ENCODE measurements at regions not wholly inside any gene's neighbourhood (a gene's known extent, or its start where the extent isn't known, plus 50 kb on each side); places are given as distances from the start of the nearest gene placed in this dataset.

- ChIA-PET CTCF (no interaction called here), POLR2A (no interaction called here)
- TF ChIP-seq SUZ12 (IDR thresholded peaks at IDR 0.05) (no peak), NFRKB (IDR thresholded peaks at IDR 0.05) (no peak), CTBP1 (IDR thresholded peaks at IDR 0.05; ENCODE audit: borderline replicate concordance) (no peak), TARDBP (IDR thresholded peaks at IDR 0.05) (no peak), ZNF384 (IDR thresholded peaks at IDR 0.05) (no peak)
- DNase-seq (ENCODE audit: extremely low spot score) = no peak
Observed at GRCh38 chr9:11275158-11275695, 662.4 kb upstream of the PTPRD start.

- ChIA-PET CTCF (no interaction called here), POLR2A (no interaction called here)
- no peak for DNase-seq (ENCODE audit: extremely low spot score)
- TF ChIP-seq NFRKB (IDR thresholded peaks at IDR 0.05) = no peak
- TF ChIP-seq SUZ12 (IDR thresholded peaks at IDR 0.05) = no peak
- no peak for TF ChIP-seq CTBP1 (IDR thresholded peaks at IDR 0.05; ENCODE audit: borderline replicate concordance)
- no peak for TF ChIP-seq FOXK2 (IDR thresholded peaks at IDR 0.05)
- no peak for TF ChIP-seq PKNOX1 (IDR thresholded peaks at IDR 0.05)
- TF ChIP-seq SP1 (IDR thresholded peaks at IDR 0.05) = no peak
- TF ChIP-seq ELF4 (IDR thresholded peaks at IDR 0.05) = no peak
- no peak for TF ChIP-seq TARDBP (IDR thresholded peaks at IDR 0.05)
Observed at GRCh38 chr9:11312966-11313365, 700.2 kb upstream of the PTPRD start.

GRCh38 chr9:11318946-11319345 lies 706.1 kb upstream of the PTPRD start:
- no peak for TF ChIP-seq FOXK2 (IDR thresholded peaks at IDR 0.05)
- no peak for TF ChIP-seq HDGF (IDR thresholded peaks at IDR 0.05; ENCODE audit: borderline replicate concordance)
- no peak for TF ChIP-seq ELF4 (IDR thresholded peaks at IDR 0.05)
- TF ChIP-seq ARNT (IDR thresholded peaks at IDR 0.05) = no peak
- no peak for TF ChIP-seq FOXM1 (IDR thresholded peaks at IDR 0.05; ENCODE audit: borderline replicate concordance)
- no peak for TF ChIP-seq FOXA1 (IDR thresholded peaks at IDR 0.05)
- no peak for TF ChIP-seq SP1 (IDR thresholded peaks at IDR 0.05)
- TF ChIP-seq TARDBP (IDR thresholded peaks at IDR 0.05) = no peak
- TF ChIP-seq BHLHE40 (IDR thresholded peaks at IDR 0.05; ENCODE audit: borderline replicate concordance) = no peak
- TF ChIP-seq PKNOX1 (IDR thresholded peaks at IDR 0.05) = no peak
- no peak for TF ChIP-seq NFRKB (IDR thresholded peaks at IDR 0.05)
- CTCF ChIA-PET = interaction anchor here (0.8 kb wide), 1 partner anchor 32 kb away, joined by 3 read pairs; no protein-coding TSS in a partner anchor

GRCh38 chr9:11319538-11319937 lies 706.7 kb upstream of the PTPRD start:
- ChIA-PET CTCF (interaction anchor here (0.8 kb wide), 1 partner anchor 33 kb away, joined by 3 read pairs; no protein-coding TSS in a partner anchor), POLR2A (no interaction called here)
- peak; percentile 3 for DNase-seq (ENCODE audit: extremely low spot score)
- TF ChIP-seq BHLHE40 (IDR thresholded peaks at IDR 0.05; ENCODE audit: borderline replicate concordance) = no peak
- TF ChIP-seq ELF4 (IDR thresholded peaks at IDR 0.05) = no peak
- TF ChIP-seq HDGF (IDR thresholded peaks at IDR 0.05; ENCODE audit: borderline replicate concordance) = no peak
- TF ChIP-seq PKNOX1 (IDR thresholded peaks at IDR 0.05) = no peak

More at GRCh38 chr9:11318946-11319345, 706.1 kb upstream of the PTPRD start:
- POLR2A ChIA-PET = no interaction called here
- DNase-seq (ENCODE audit: extremely low spot score) = no peak

GRCh38 chr9:11320989-11321388 lies 708.2 kb upstream of the PTPRD start:
- TF ChIP-seq PKNOX1 (IDR thresholded peaks at IDR 0.05) (no peak), ZNF384 (IDR thresholded peaks at IDR 0.05) (no peak), ARNT (IDR thresholded peaks at IDR 0.05) (no peak), CTBP1 (IDR thresholded peaks at IDR 0.05; ENCODE audit: borderline replicate concordance) (no peak), FOXK2 (IDR thresholded peaks at IDR 0.05) (no peak), SUZ12 (IDR thresholded peaks at IDR 0.05) (no peak), BHLHE40 (IDR thresholded peaks at IDR 0.05; ENCODE audit: borderline replicate concordance) (no peak), TARDBP (IDR thresholded peaks at IDR 0.05) (no peak)
- CTCF ChIA-PET = no interaction called here
- DNase-seq (ENCODE audit: extremely low spot score) = no peak

GRCh38 chr9:11323457-11323856 lies 710.7 kb upstream of the PTPRD start:
- DNase-seq (ENCODE audit: extremely low spot score) = no peak
- CTCF ChIA-PET = no interaction called here
- POLR2A ChIA-PET = no interaction called here
- no peak for TF ChIP-seq TARDBP (IDR thresholded peaks at IDR 0.05)
- no peak for TF ChIP-seq ELF4 (IDR thresholded peaks at IDR 0.05)
- no peak for TF ChIP-seq SUZ12 (IDR thresholded peaks at IDR 0.05)
- no peak for TF ChIP-seq FOXA1 (IDR thresholded peaks at IDR 0.05)
- TF ChIP-seq ARNT (IDR thresholded peaks at IDR 0.05) = no peak
- TF ChIP-seq BHLHE40 (IDR thresholded peaks at IDR 0.05; ENCODE audit: borderline replicate concordance) = no peak
- TF ChIP-seq ZNF384 (IDR thresholded peaks at IDR 0.05) = no peak
- no peak for TF ChIP-seq NFRKB (IDR thresholded peaks at IDR 0.05)
- TF ChIP-seq FOXM1 (IDR thresholded peaks at IDR 0.05; ENCODE audit: borderline replicate concordance) = no peak
- no peak for TF ChIP-seq FOXK2 (IDR thresholded peaks at IDR 0.05)
- no peak for TF ChIP-seq L3MBTL2 (conservative IDR thresholded peaks at IDR 0.05)
- no peak for TF ChIP-seq LEF1 (IDR thresholded peaks at IDR 0.05; ENCODE audit: borderline replicate concordance)
- TF ChIP-seq SP1 (IDR thresholded peaks at IDR 0.05) = no peak
- no peak for TF ChIP-seq PKNOX1 (IDR thresholded peaks at IDR 0.05)
- TF ChIP-seq CTBP1 (IDR thresholded peaks at IDR 0.05; ENCODE audit: borderline replicate concordance) = no peak
- no peak for TF ChIP-seq HDGF (IDR thresholded peaks at IDR 0.05; ENCODE audit: borderline replicate concordance)

More at GRCh38 chr9:11320989-11321388, 708.2 kb upstream of the PTPRD start:
- POLR2A ChIA-PET = no interaction called here
